GM12873 (cell line): ENCODE measurements at regions not wholly inside any gene's neighbourhood (a gene's known extent, or its start where the extent isn't known, plus 50 kb on each side); places are given as distances from the start of the nearest gene placed in this dataset.
A peak's percentile ranks its signal among the peaks of the same experiment; 100 is the strongest.

Experiments used
- CTCF ChIP-seq: IDR thresholded peaks from 2 replicates; pipeline ENCODE4 v1.5.1; 2012; ENCODE audit warnings: low read depth, mild to moderate bottlenecking, moderate library complexity, low read length, control low read depth; ENCODE audit not compliant: insufficient read depth; ENCODE audit errors: missing control alignments

DNA sequence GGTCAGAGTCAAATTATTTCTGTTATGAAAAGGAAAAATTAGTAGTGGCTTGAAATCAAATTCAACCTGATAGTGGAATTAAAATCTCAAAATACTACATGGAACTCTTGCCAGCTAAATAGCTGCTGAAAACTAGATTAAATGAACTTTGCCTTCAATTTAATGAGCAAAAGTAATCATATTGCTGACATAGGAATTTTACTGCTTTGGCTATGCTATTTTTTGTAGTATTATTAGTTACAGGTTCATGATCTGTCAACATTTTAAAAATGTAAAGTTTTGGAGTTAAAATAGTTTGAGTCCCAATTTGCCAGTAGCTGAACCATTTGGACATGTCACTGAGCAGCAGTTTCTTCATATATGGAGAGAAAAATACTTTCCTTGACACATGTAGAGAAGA, 81.4 kb downstream of the RERGL start:
- TF ChIP-seq CTCF: no peak

DNA sequence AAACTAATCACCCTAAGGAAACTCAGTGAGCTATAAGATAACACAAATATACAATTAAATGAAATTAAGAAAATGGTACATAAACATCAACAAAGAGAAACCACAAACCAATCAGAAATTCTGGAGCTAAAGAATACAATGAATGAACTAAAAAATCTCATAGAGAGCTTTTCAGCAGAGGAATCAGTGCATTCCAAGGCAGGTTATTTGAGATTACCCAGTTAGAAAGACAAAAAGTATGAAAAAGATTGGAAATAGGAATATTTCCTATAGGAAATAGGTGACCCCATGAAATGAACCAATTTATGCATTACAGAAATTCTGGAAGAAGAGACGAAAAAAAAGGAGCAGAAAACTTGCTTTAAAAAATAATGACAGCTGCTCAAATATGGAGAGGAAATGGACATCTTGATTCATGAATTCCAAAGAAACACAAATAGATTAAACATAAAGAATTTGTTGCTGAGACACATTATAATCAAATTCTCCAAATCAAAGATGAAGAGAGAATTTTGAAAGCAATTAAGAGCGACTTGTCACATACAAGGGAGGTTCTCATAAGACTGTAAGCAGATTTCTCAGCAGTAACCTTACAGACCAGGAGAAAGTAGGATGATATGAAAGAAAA, 90.7 kb downstream of the RERGL start:
- TF ChIP-seq CTCF: no peak

DNA sequence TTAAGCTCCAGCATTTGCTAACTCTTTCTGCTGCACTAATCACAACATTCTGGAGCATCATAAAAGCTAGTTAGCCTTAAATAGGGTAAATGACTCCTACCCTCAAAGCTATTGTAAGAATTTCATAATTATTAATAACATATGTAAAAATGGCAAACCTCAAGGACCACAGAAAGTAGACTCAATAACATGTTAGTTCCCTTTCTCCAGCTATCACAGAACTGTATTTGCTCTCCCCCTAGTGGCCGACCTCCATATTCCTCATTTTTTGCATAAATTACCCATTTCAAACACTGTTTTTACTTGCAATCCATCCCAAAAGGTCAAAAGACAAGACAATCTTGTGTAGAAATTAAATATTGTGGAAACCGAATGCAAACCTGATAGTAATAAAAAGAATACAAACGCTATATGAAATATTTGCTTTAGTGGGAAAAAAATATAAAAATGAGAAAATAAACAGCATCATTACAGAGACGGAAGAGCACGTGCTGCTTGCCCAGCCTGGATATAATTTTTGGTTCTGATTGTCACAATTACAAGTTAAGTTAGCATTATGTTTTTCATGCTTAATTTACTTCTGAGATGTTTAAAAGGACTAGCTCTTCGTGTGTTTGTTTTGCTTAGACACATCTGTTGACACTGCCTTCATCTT, 97.9 kb downstream of the RERGL start:
- peak; percentile 67 for TF ChIP-seq CTCF

DNA sequence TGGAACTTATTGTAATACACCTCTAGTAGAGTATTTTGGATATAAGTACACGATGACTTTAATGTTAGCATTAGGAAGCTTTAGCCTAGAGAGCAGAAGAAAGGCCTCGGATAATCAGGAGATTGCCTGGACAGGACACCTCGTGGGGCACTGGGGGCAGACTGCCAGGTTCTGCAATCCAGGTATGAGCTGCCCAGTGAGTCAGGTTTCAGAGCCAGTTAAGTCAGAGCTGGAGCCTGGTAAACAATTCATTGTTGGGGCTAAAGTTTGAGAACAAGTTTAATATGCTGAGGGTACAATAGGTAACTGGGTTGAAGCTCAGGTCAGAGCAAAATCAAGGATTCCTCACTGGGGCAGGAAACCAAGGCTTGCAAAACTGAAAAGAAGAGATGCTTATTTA, 107.4 kb downstream of the RERGL start:
- TF ChIP-seq CTCF: no peak

- no peak for TF ChIP-seq CTCF
Measured at GRCh38 chr12:17976202-17976601, 113.8 kb downstream of the RERGL start.

DNA sequence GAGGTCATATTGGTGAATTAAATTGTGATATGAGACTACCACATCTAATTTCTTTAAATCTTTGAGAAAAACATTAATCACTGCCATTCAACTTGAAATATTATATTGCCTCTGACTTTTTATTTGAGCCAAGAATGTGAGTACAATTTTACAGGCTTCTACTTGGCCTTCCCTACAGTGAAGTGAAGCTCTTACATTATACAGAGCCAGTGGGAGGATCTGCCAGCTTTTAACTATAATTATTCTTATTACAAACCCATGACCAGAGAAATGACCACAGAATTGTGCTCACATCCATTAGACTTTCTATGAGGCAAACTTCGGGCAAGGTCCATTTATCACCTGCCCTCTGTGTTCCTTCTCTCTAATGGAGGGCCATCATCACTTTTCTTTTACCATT, 114.2 kb downstream of the RERGL start:
- TF ChIP-seq CTCF: no peak

- no peak for TF ChIP-seq CTCF
Measured at GRCh38 chr12:17975239-17975638, 114.8 kb downstream of the RERGL start.

- no peak for TF ChIP-seq CTCF
Measured at GRCh38 chr12:17971850-17972249, 118.1 kb downstream of the RERGL start.
